ENCODE measurements at regions not wholly inside any gene's neighbourhood (a gene's known extent, or its start where the extent isn't known, plus 50 kb on each side); places are given as distances from the start of the nearest gene placed in this dataset.

DNA sequence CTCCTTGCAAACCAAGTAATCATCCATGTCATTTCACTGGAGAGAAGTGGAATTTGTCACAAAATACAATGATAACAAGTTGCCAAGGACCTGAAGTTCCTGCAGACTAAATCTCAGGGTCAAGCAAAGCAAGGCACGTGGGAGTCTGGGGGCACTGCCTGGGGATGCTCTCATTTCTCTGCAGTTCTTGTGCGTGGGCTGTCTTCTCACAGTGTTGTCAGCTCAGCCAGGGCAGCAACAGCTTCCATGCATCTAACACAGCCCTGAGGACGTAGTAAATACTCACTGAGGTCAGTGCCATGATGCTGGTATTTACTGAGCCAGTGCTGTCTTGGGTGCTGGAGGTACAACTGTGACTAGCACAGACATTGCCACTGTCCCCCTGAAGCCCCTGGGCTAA, 62.9 kb upstream of the CMKLR1 start:
- 78 to 80% methylated on average over 3 of the region's 3 CpGs for WGBS, 2 experiments (ENCODE audit: insufficient coverage in 1 of 2, insufficient read length in 1 of 2)

DNA sequence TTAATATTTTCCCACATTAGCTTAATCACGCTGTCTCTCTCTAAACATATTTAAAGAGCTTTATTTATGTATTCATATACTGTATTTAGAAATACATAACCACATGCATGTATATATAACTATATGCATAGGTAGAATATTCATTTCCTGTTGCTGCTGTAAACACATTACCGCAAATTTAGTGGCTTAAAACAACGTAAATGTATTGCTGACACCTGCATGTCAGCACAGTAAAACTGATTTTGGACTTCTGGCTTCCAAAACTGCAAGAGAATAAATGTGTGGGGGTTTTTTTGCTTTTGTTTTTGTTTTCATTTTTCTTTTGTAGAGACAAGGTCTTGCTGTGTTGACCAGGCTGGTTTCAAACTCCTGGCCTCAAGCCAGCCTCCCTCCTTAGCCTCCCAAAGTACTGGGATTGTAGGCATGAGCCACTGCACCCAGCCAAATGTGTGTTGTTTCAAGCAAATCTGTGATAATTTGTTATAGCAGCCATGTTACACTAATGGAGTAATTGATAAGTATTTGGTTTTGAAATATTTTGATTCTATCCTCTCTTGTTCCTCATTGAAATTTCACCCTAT, 61.9 kb upstream of the CMKLR1 start:
- H3K4me3 Mint-ChIP-seq = no peak overlapping the region
- H3K4me1 Mint-ChIP-seq = peaks cover 11% of the 10 kb centered on the region
- Histone ChIP-seq H3K4me1 (ENCODE audit: control insufficient read depth, insufficient read depth, low read length) (no peaks in the 10 kb centered on the region), H3K4me3 (ENCODE audit: low read length) (no peak overlapping the region), H3K36me3 (ENCODE audit: control insufficient read depth, insufficient read depth, low read length) (no peaks in the 10 kb centered on the region), H3K27ac (ENCODE audit: low read depth, low read length) (no peak overlapping the region), H3K27me3 (ENCODE audit: control insufficient read depth, insufficient read depth, low read length, poor library complexity, severe bottlenecking) (no peaks in the 10 kb centered on the region), H3K9ac (ENCODE audit: extremely low read depth, low read length, poor library complexity, severe bottlenecking) (no peak overlapping the region), H3K9me3 (ENCODE audit: control insufficient read depth, low read length) (peaks cover 3% of the 10 kb centered on the region)
- H3K27ac Mint-ChIP-seq = no peak overlapping the region
- no peaks in the 10 kb centered on the region for H3K27me3 Mint-ChIP-seq (ENCODE audit: insufficient read depth)
- DNase-seq = peak; percentile 5
- H3K9me3 Mint-ChIP-seq = peaks cover 8% of the 10 kb centered on the region
- 91 to 100% methylated on average over 2 of the region's 3 CpGs for WGBS, 2 experiments (ENCODE audit: insufficient coverage in 1 of 2, insufficient read length in 1 of 2)
- H3K36me3 Mint-ChIP-seq (ENCODE audit: low read depth) = no peaks in the 10 kb centered on the region
- TF ChIP-seq, protein P1, sequence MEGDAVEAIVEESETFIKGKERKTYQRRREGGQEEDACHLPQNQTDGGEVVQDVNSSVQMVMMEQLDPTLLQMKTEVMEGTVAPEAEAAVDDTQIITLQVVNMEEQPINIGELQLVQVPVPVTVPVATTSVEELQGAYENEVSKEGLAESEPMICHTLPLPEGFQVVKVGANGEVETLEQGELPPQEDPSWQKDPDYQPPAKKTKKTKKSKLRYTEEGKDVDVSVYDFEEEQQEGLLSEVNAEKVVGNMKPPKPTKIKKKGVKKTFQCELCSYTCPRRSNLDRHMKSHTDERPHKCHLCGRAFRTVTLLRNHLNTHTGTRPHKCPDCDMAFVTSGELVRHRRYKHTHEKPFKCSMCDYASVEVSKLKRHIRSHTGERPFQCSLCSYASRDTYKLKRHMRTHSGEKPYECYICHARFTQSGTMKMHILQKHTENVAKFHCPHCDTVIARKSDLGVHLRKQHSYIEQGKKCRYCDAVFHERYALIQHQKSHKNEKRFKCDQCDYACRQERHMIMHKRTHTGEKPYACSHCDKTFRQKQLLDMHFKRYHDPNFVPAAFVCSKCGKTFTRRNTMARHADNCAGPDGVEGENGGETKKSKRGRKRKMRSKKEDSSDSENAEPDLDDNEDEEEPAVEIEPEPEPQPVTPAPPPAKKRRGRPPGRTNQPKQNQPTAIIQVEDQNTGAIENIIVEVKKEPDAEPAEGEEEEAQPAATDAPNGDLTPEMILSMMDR (conservative IDR thresholded peaks at IDR 0.05) = no peak

More for the DNA sequence above, 62.9 kb upstream of the CMKLR1 start:
- Mint-ChIP-seq H3K27ac (no peak overlapping the region), H3K36me3 (ENCODE audit: low read depth) (no peaks in the 10 kb centered on the region), H3K27me3 (ENCODE audit: insufficient read depth) (no peaks in the 10 kb centered on the region), H3K9me3 (peaks cover 13% of the 10 kb centered on the region), H3K4me1 (peaks cover 11% of the 10 kb centered on the region), H3K4me3 (no peak overlapping the region)
- DNase-seq = no peak
- Histone ChIP-seq H3K27me3 (ENCODE audit: control insufficient read depth, insufficient read depth, low read length, poor library complexity, severe bottlenecking) (no peaks in the 10 kb centered on the region), H3K4me1 (ENCODE audit: control insufficient read depth, insufficient read depth, low read length) (no peaks in the 10 kb centered on the region), H3K9ac (ENCODE audit: extremely low read depth, low read length, poor library complexity, severe bottlenecking) (no peak overlapping the region), H3K4me3 (ENCODE audit: low read length) (no peak overlapping the region), H3K36me3 (ENCODE audit: control insufficient read depth, insufficient read depth, low read length) (no peaks in the 10 kb centered on the region), H3K9me3 (ENCODE audit: control insufficient read depth, low read length) (peaks cover 10% of the 10 kb centered on the region), H3K27ac (ENCODE audit: low read depth, low read length) (no peak overlapping the region)
- TF ChIP-seq, protein P1 (conservative IDR thresholded peaks at IDR 0.05) = no peak

DNA sequence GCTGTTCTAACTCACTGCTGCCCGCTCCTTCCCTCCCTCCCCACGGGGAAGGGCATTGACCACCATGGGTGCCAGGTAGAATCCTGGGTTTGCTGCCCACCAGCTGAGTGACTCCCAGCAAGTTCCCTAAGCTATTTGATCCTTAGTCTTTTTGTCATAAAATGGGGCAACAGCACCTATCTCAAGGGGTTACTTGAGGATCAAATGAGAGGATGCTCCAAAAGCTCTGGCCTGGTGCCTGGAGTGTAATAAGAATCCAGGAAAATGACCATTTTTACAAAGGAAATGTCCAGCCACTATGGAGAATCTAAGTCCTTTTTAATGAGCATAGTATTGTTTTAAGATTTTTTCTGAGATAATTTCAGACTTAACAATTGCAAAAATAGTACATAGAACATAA, 61.4 kb upstream of the CMKLR1 start:
- Mint-ChIP-seq H3K4me1 (peaks cover 11% of the 10 kb centered on the region), H3K36me3 (ENCODE audit: low read depth) (no peaks in the 10 kb centered on the region), H3K27ac (no peak overlapping the region), H3K27me3 (ENCODE audit: insufficient read depth) (no peaks in the 10 kb centered on the region), H3K9me3 (peaks cover 3% of the 10 kb centered on the region), H3K4me3 (no peak overlapping the region)
- TF ChIP-seq, protein P1 (conservative IDR thresholded peaks at IDR 0.05) = no peak
- no peak for DNase-seq
- Histone ChIP-seq H3K27me3 (ENCODE audit: control insufficient read depth, insufficient read depth, low read length, poor library complexity, severe bottlenecking) (no peaks in the 10 kb centered on the region), H3K9me3 (ENCODE audit: control insufficient read depth, low read length) (no peaks in the 10 kb centered on the region), H3K27ac (ENCODE audit: low read depth, low read length) (no peak overlapping the region), H3K4me1 (ENCODE audit: control insufficient read depth, insufficient read depth, low read length) (no peaks in the 10 kb centered on the region), H3K4me3 (ENCODE audit: low read length) (no peak overlapping the region), H3K9ac (ENCODE audit: extremely low read depth, low read length, poor library complexity, severe bottlenecking) (no peak overlapping the region), H3K36me3 (ENCODE audit: control insufficient read depth, insufficient read depth, low read length) (no peaks in the 10 kb centered on the region)
- WGBS, 2 experiments (ENCODE audit: insufficient coverage in 1 of 2, insufficient read length in 1 of 2) = 82 to 94% methylated on average over 2 of the region's 2 CpGs

All from endodermal cell (in vitro differentiated cells).